GM10266 (cell line): ENCODE measurements at regions not wholly inside any gene's neighbourhood (a gene's known extent, or its start where the extent isn't known, plus 50 kb on each side); places are given as distances from the start of the nearest gene placed in this dataset.
"Not testable (repeated sequence)": the region's sequence is repeated elsewhere in the genome, so short reads cannot be mapped to it uniquely, and the experiment has no call there.

Experiments used
- DNase-seq: peaks from one replicate; pipeline ENCODE4 v3.0.0; 2012; ENCODE audit errors: extremely low spot score
- CTCF ChIP-seq: IDR thresholded peaks from 2 replicates; pipeline ENCODE4 v1.5.1; 2012; ENCODE audit warnings: mild to moderate bottlenecking, low read depth; ENCODE audit not compliant: control insufficient read depth, insufficient read depth; ENCODE audit errors: missing control alignments

GRCh38 chr6:6878887-6879585 lies 228.7 kb upstream of the RREB1 start:
- no peak for TF ChIP-seq CTCF
- DNase-seq = no peak

GRCh38 chr6:6879586-6879974 lies 228.2 kb upstream of the RREB1 start:
- not testable (repeated sequence) for DNase-seq

- no peak for TF ChIP-seq CTCF
- no peak for DNase-seq
Measured at GRCh38 chr6:6880745-6881437, 226.9 kb upstream of the RREB1 start.

- DNase-seq = no peak
- no peak for TF ChIP-seq CTCF
Measured at GRCh38 chr6:6881438-6882225, 226.1 kb upstream of the RREB1 start.

GRCh38 chr6:6882592-6882991 lies 225.2 kb upstream of the RREB1 start:
- TF ChIP-seq CTCF = no peak
- no peak for DNase-seq

- DNase-seq = no peak
- TF ChIP-seq CTCF = no peak
Measured at GRCh38 chr6:6883011-6883410, 224.8 kb upstream of the RREB1 start.

- no peak for DNase-seq
- TF ChIP-seq CTCF = no peak
Measured at GRCh38 chr6:6884193-6884627, 223.6 kb upstream of the RREB1 start.
